ENCODE measurements at regions not wholly inside any gene's neighbourhood (a gene's known extent, or its start where the extent isn't known, plus 50 kb on each side); places are given as distances from the start of the nearest gene placed in this dataset.

DNA sequence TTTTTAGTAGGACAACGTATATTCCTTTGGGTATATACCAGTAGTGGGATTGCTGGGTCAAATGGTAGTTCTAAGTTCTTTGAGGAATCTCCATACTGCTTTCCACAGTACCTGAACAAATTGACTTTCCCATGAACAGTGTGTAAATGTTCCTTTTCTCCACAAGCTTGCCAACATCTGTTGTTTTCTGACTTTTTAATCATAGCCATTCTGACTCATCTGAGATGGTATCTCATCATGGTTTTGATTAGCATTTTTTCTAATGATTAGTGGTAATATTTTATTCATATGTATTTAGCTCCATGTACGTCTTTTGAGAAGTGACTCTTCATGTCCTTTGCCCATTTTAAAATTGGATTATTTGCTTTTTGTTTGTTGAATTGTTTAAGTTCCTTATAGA is 58.4 kb upstream of the CERS6 start (continued):
- TF ChIP-seq, protein P1, sequence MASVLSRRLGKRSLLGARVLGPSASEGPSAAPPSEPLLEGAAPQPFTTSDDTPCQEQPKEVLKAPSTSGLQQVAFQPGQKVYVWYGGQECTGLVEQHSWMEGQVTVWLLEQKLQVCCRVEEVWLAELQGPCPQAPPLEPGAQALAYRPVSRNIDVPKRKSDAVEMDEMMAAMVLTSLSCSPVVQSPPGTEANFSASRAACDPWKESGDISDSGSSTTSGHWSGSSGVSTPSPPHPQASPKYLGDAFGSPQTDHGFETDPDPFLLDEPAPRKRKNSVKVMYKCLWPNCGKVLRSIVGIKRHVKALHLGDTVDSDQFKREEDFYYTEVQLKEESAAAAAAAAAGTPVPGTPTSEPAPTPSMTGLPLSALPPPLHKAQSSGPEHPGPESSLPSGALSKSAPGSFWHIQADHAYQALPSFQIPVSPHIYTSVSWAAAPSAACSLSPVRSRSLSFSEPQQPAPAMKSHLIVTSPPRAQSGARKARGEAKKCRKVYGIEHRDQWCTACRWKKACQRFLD (CRISPR knock-in tag; IDR thresholded peaks at IDR 0.05): no peak
- no peak for TF ChIP-seq ILK (tag; IDR thresholded peaks at IDR 0.05; ENCODE audit: borderline replicate concordance, low read depth)
- no peak for TF ChIP-seq FOXP1 (CRISPR knock-in tag; IDR thresholded peaks at IDR 0.05)
- TF ChIP-seq PPARD (CRISPR knock-in tag; IDR thresholded peaks at IDR 0.05): no peak

DNA sequence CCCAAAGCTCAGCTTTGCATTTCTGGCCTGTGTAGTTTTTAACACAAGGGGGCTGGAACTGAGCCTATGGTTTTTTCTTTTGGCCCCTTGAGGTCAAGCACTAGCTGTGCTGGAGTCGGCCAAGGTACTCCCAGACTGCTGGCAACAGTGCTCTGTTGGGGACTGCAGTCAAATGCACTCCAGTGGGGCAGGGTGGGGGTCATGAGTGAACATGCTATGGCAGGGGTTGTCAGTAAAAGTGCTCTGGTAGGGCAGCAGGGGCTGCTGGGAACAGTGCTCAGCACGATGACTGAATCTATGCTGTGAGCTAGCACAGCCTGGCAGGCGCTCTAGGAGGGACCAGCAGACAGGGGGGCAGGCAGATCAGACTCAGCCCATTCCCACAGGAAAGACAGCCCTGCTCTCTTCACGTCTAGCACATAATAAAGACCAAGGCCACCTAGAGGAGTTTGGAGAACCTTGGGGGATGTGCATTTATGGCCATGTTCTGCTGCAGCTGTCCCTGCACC is 55.0 kb upstream of the CERS6 start:
- Histone ChIP-seq H3K4me2 (ENCODE audit: insufficient read depth, low read length) (no peak overlapping the region), H4K20me1 (replicated peaks; ENCODE audit: control insufficient read depth, insufficient read depth, low read length) (no peaks in the 10 kb centered on the region), H3K27ac (ENCODE audit: extremely low read depth, low read depth, low read length) (no peak overlapping the region), H3K36me3 (ENCODE audit: control insufficient read depth, insufficient read depth, low read length) (no peaks in the 10 kb centered on the region), H3K4me3 (no peak overlapping the region), H3K9me3 (replicated peaks; ENCODE audit: control insufficient read depth, insufficient read depth, low read depth, low read length) (no peaks in the 10 kb centered on the region), H3K79me2 (ENCODE audit: control insufficient read depth, insufficient read depth, low read length) (no peaks in the 10 kb centered on the region), H3K9me1 (ENCODE audit: control insufficient read depth, insufficient read depth, low read length) (no peaks in the 10 kb centered on the region), H3K27me3 (ENCODE audit: control insufficient read depth in 2 of 2, insufficient read depth in 2 of 2, low read length in 2 of 2) (peaks cover 0 to 4% of the 10 kb centered on the region in 2 experiments; a peak in 1 of 5 replicates), H2AFZ (ENCODE audit: low read depth, low read length) (no peak overlapping the region), H3K4me1 (replicated peaks in 1 of 2; ENCODE audit: control insufficient read depth in 2 of 2, insufficient read depth in 2 of 2, low read length in 2 of 2) (no peaks in the 10 kb centered on the region), H3K9ac (ENCODE audit: insufficient read depth in 1 of 2, low read depth in 2 of 2, low read length in 2 of 2) (no peak overlapping the region)
- 1% methylated on average over 4 of the region's 4 CpGs for WGBS (ENCODE audit: insufficient coverage, low coverage, missing lambda C conversion rate)
- POLR2A ChIA-PET: interaction anchor here (0.6 kb wide), 2 partner anchors 52 to 267 kb away, joined by 3 read pairs; no protein-coding TSS in a partner anchor
- no TSS peak for BruUV-seq (replicated peaks)
- CTCF ChIA-PET (ENCODE audit: low intra/inter-chr PET ratio): interaction anchor here (0.6 kb wide), 1 partner anchor 11 kb away, joined by 3 read pairs; no protein-coding TSS in a partner anchor
- FAIRE-seq (no peak), DNase-seq (ENCODE audit: extremely low read depth in 1 of 4, low spot score in 3 of 4) (no peak), ATAC-seq (no peak)
- in situ Hi-C loops (cut with MboI) (no loop called here), intact Hi-C loops (cut with micrococcal nuclease) (no loop called here)
- TF ChIP-seq ZNF586 (CRISPR knock-in tag; conservative IDR thresholded peaks at IDR 0.05): no peak
- no peak for TF ChIP-seq ZNF133 (CRISPR knock-in tag; IDR thresholded peaks at IDR 0.05)
- TF ChIP-seq XRCC4 (IDR thresholded peaks at IDR 0.05; ENCODE audit: extremely low read depth, insufficient read depth, insufficient read length): no peak
- TF ChIP-seq JUNB (CRISPR knock-in tag; conservative IDR thresholded peaks at IDR 0.05): no peak
- TF ChIP-seq, protein P2, sequence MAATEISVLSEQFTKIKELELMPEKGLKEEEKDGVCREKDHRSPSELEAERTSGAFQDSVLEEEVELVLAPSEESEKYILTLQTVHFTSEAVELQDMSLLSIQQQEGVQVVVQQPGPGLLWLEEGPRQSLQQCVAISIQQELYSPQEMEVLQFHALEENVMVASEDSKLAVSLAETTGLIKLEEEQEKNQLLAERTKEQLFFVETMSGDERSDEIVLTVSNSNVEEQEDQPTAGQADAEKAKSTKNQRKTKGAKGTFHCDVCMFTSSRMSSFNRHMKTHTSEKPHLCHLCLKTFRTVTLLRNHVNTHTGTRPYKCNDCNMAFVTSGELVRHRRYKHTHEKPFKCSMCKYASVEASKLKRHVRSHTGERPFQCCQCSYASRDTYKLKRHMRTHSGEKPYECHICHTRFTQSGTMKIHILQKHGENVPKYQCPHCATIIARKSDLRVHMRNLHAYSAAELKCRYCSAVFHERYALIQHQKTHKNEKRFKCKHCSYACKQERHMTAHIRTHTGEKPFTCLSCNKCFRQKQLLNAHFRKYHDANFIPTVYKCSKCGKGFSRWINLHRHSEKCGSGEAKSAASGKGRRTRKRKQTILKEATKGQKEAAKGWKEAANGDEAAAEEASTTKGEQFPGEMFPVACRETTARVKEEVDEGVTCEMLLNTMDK (IDR thresholded peaks at IDR 0.05; ENCODE audit: borderline replicate concordance, insufficient read depth, low read depth, low read length, poor library complexity, severe bottlenecking): no peak
- no peak for TF ChIP-seq ZNF3 (CRISPR knock-in tag; IDR thresholded peaks at IDR 0.05)

All from K562 (cell line).